Femur (tissue), 1 donor: ENCODE measurements at regions not wholly inside any gene's neighbourhood (a gene's known extent, or its start where the extent isn't known, plus 50 kb on each side); places are given as distances from the start of the nearest gene placed in this dataset.
"Not testable (repeated sequence)": the region's sequence is repeated elsewhere in the genome, so short reads cannot be mapped to it uniquely, and the experiment has no call there.

Experiments
- DNase-seq: peaks from one replicate; pipeline ENCODE4 v3.0.0-alpha.2; 2017

- DNase-seq = not testable (repeated sequence)
Measured at GRCh38 chr2:110287253-110287652, 74.9 kb upstream of the MTLN start.

- DNase-seq = not testable (repeated sequence)
Measured at GRCh38 chr2:110285002-110285401, 72.7 kb upstream of the MTLN start.

GRCh38 chr2:110280804-110281203, 68.5 kb upstream of the MTLN start:
- DNase-seq = not testable (repeated sequence)

- DNase-seq = not testable (repeated sequence)
Measured at GRCh38 chr2:110277054-110277453, 64.7 kb upstream of the MTLN start.

GRCh38 chr2:110276092-110276491, 63.7 kb upstream of the MTLN start:
- not testable (repeated sequence) for DNase-seq

GRCh38 chr2:110269674-110270073, 57.3 kb upstream of the MTLN start:
- DNase-seq = not testable (repeated sequence)

- not testable (repeated sequence) for DNase-seq
Measured at GRCh38 chr2:110267828-110268407, 55.6 kb upstream of the MTLN start.

GRCh38 chr2:110264804-110265203, 52.5 kb upstream of the MTLN start:
- not testable (repeated sequence) for DNase-seq

- DNase-seq = not testable (repeated sequence)
Measured at GRCh38 chr2:110264076-110264681, 51.8 kb upstream of the MTLN start.

GRCh38 chr2:110263462-110263861, 51.1 kb upstream of the MTLN start:
- DNase-seq = not testable (repeated sequence)
